Upper lobe of left lung (tissue), 6 donors: ENCODE measurements at regions not wholly inside any gene's neighbourhood (a gene's known extent, or its start where the extent isn't known, plus 50 kb on each side); places are given as distances from the start of the nearest gene placed in this dataset.

ENCODE experiments used
- ATAC-seq, 2 donors: fragments of 200-7000 bp; cut with Tn5 transposase; one replicate each; pipeline ENCODE4 v1.9.1; 2022; ENCODE audit warnings: mild to moderate bottlenecking in 2 of 2, moderate library complexity in 2 of 2; ENCODE audit not compliant: low FRiP score in 2 of 2
- DNase-seq, 2 donors: peaks; one replicate each; pipeline ENCODE4 v3.0.0-alpha.2; 2019 to 2020
- H3K27ac ChIP-seq, 4 donors: fragments of 200-600 bp; sonication (generic); one replicate each; pipeline ENCODE4 v1.5.1; 2016 to 2019
- H3K27me3 ChIP-seq, 4 donors: fragments of 200-600 bp; sonication (generic); one replicate each; pipeline ENCODE4 v1.5.1; 2017 to 2019
- H3K36me3 ChIP-seq, 4 donors: fragments of 200-600 bp; sonication (generic); one replicate each; pipeline ENCODE4 v1.5.1; 2016 to 2019
- H3K4me1 ChIP-seq, 4 donors: fragments of 200-600 bp; sonication (generic); one replicate each; pipeline ENCODE4 v1.5.1; 2018 to 2019
- H3K4me3 ChIP-seq, 4 donors: fragments of 200-600 bp; sonication (generic); one replicate each; pipeline ENCODE4 v1.5.1; 2017 to 2019; ENCODE audit warnings: mild to moderate bottlenecking in 2 of 4, moderate library complexity in 1 of 4
- H3K9me3 ChIP-seq, 4 donors: fragments of 200-600 bp; sonication (generic); one replicate each; pipeline ENCODE4 v1.5.1; 2018 to 2019
- EP300 ChIP-seq, 4 donors: sonication (generic); formaldehyde crosslinking; IDR thresholded peaks; one replicate each; pipeline ENCODE4 v1.5.1; 2017; ENCODE audit warnings: antibody characterized with exemption in 4 of 4, control low read depth in 2 of 4
- POLR2A ChIP-seq, 4 donors: fragments of 450-650 bp; IDR thresholded peaks; one replicate each; pipeline ENCODE4 v1.5.1; 2016 to 2017; ENCODE audit warnings: antibody characterized with exemption in 4 of 4, mild to moderate bottlenecking in 2 of 4
- POLR2AphosphoS5 ChIP-seq, 2 donors: sonication (generic); formaldehyde crosslinking; IDR thresholded peaks; one replicate each; pipeline ENCODE4 v1.5.1; 2017; ENCODE audit warnings: antibody characterized with exemption in 2 of 2
- WGBS, 2 donors: methylation state at CpG; one replicate each; pipeline ENCODE4 v1.1.5; 2017 to 2018; 5-methylcytosine and 5-hydroxymethylcytosine counted together
- TF ChIP-seq, protein P1 (sequence below), 6 experiments: fragments of 450-650 bp in 4 of 6; fragments of 200-600 bp in 2 of 6; sonication (generic) in 2 of 6; IDR thresholded peaks; one replicate each; pipeline ENCODE4 v1.5.1; 2016 to 2019; ENCODE audit warnings: antibody characterized with exemption in 6 of 6
- donor health status: DM: no; HTN: no; CAD: no; lungs with moderate emphysema.
- donor health status: DM: no; HTN: yes; CAD: no; lungs with severe emphysema.

- TF ChIP-seq POLR2A (IDR thresholded peaks at IDR 0.05) = no peak
- TF ChIP-seq POLR2AphosphoS5 (IDR thresholded peaks at IDR 0.05) = no peak
- TF ChIP-seq EP300 (IDR thresholded peaks at IDR 0.05) = no peak
- TF ChIP-seq, protein P1, sequence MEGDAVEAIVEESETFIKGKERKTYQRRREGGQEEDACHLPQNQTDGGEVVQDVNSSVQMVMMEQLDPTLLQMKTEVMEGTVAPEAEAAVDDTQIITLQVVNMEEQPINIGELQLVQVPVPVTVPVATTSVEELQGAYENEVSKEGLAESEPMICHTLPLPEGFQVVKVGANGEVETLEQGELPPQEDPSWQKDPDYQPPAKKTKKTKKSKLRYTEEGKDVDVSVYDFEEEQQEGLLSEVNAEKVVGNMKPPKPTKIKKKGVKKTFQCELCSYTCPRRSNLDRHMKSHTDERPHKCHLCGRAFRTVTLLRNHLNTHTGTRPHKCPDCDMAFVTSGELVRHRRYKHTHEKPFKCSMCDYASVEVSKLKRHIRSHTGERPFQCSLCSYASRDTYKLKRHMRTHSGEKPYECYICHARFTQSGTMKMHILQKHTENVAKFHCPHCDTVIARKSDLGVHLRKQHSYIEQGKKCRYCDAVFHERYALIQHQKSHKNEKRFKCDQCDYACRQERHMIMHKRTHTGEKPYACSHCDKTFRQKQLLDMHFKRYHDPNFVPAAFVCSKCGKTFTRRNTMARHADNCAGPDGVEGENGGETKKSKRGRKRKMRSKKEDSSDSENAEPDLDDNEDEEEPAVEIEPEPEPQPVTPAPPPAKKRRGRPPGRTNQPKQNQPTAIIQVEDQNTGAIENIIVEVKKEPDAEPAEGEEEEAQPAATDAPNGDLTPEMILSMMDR (IDR thresholded peaks at IDR 0.05) = no peak
- WGBS, 2 donors = 78 to 91% methylated on average over 1 of the region's 1 CpG
- DNase-seq (no peak), ATAC-seq (no peak)
- H3K27me3 ChIP-seq = no peaks in the 10 kb centered on the region
- no peaks in the 10 kb centered on the region for H3K4me1 ChIP-seq
- H3K9me3 ChIP-seq = no peaks in the 10 kb centered on the region
- H3K27ac ChIP-seq = no peak overlapping the region
- H3K36me3 ChIP-seq = no peaks in the 10 kb centered on the region
- H3K4me3 ChIP-seq = no peak overlapping the region
These were observed 101.6 kb upstream of the CERS6 start for GRCh38 chr2:168354499-168354898.

- DNase-seq = no peak
- Histone ChIP-seq H3K27me3 (no peaks in the 10 kb centered on the region), H3K4me3 (no peak overlapping the region), H3K4me1 (no peaks in the 10 kb centered on the region), H3K9me3 (no peaks in the 10 kb centered on the region), H3K27ac (no peak overlapping the region), H3K36me3 (no peaks in the 10 kb centered on the region)
- ATAC-seq = no peak
- 51 to 54% methylated on average over 2 of the region's 2 CpGs for WGBS, 2 donors
- TF ChIP-seq, protein P1 (IDR thresholded peaks at IDR 0.05) = no peak
- TF ChIP-seq POLR2A (IDR thresholded peaks at IDR 0.05) (no peak), POLR2AphosphoS5 (IDR thresholded peaks at IDR 0.05) (no peak), EP300 (IDR thresholded peaks at IDR 0.05) (no peak)
These were observed 101.0 kb upstream of the CERS6 start for GRCh38 chr2:168355121-168355520.

GRCh38 chr2:168355779-168356476, 100.1 kb upstream of the CERS6 start:
- Histone ChIP-seq H3K4me1 (no peaks in the 10 kb centered on the region), H3K27me3 (no peaks in the 10 kb centered on the region), H3K36me3 (no peaks in the 10 kb centered on the region), H3K9me3 (no peaks in the 10 kb centered on the region), H3K4me3 (no peak overlapping the region), H3K27ac (no peak overlapping the region)
- WGBS, 2 donors = 77 to 90% methylated on average over 5 of the region's 5 CpGs
- no peak for TF ChIP-seq POLR2A (IDR thresholded peaks at IDR 0.05)
- TF ChIP-seq EP300 (IDR thresholded peaks at IDR 0.05) = no peak
- TF ChIP-seq POLR2AphosphoS5 (IDR thresholded peaks at IDR 0.05) = no peak
- TF ChIP-seq, protein P1 (IDR thresholded peaks at IDR 0.05) = no peak
- DNase-seq (no peak), ATAC-seq (no peak)

DNA sequence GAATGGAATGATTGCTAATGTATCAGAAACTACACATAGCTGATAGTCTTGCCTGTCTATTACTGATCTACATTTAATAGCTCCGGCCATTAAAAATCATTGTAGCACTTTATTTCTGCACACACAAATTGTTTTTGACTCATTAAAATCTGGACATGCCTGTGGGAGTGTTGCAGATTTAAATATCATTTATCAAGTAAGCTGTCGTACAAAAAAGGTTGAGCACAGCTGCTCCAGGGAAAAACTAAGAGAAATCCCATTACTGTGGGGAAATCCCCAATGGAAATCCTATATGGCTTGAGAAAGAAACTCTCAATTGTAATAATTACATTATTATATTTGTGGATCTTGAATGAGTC, 99.6 kb upstream of the CERS6 start:
- no peak overlapping the region for H3K4me3 ChIP-seq
- ATAC-seq (no peak), DNase-seq (no peak)
- no peaks in the 10 kb centered on the region for H3K36me3 ChIP-seq
- TF ChIP-seq, protein P1 (IDR thresholded peaks at IDR 0.05) = no peak
- TF ChIP-seq EP300 (IDR thresholded peaks at IDR 0.05) = no peak
- TF ChIP-seq POLR2A (IDR thresholded peaks at IDR 0.05) = no peak
- TF ChIP-seq POLR2AphosphoS5 (IDR thresholded peaks at IDR 0.05) = no peak
- H3K27me3 ChIP-seq = no peaks in the 10 kb centered on the region
- 97% methylated on average over 2 of the region's 2 CpGs for WGBS, 2 donors
- H3K27ac ChIP-seq = no peak overlapping the region
- H3K9me3 ChIP-seq = no peaks in the 10 kb centered on the region
- no peaks in the 10 kb centered on the region for H3K4me1 ChIP-seq

- no peaks in the 10 kb centered on the region for H3K4me1 ChIP-seq
- DNase-seq (no peak), ATAC-seq (no peak)
- TF ChIP-seq EP300 (IDR thresholded peaks at IDR 0.05) = no peak
- TF ChIP-seq, protein P1 (IDR thresholded peaks at IDR 0.05) = no peak
- no peak for TF ChIP-seq POLR2A (IDR thresholded peaks at IDR 0.05)
- TF ChIP-seq POLR2AphosphoS5 (IDR thresholded peaks at IDR 0.05) = no peak
- H3K36me3 ChIP-seq = no peaks in the 10 kb centered on the region
- no peak overlapping the region for H3K4me3 ChIP-seq
- H3K9me3 ChIP-seq = no peaks in the 10 kb centered on the region
- H3K27ac ChIP-seq = no peak overlapping the region
- no peaks in the 10 kb centered on the region for H3K27me3 ChIP-seq
- 93% methylated on average over 3 of the region's 3 CpGs for WGBS, 2 donors
These were observed 98.1 kb upstream of the CERS6 start for GRCh38 chr2:168357797-168358472.
